HG03135 (cell line): ENCODE measurements at regions not wholly inside any gene's neighbourhood (a gene's known extent, or its start where the extent isn't known, plus 50 kb on each side); places are given as distances from the start of the nearest gene placed in this dataset.
"Not testable (repeated sequence)": the region's sequence is repeated elsewhere in the genome, so short reads cannot be mapped to it uniquely, and the experiment has no call there.

Experiments
- ATAC-seq: cut with Tn5 transposase; IDR thresholded peaks from one replicate; pipeline ENCODE4 v1.9.1; 2021; ENCODE audit warnings: mild to moderate bottlenecking, moderate library complexity; ENCODE audit not compliant: unreplicated experiment

- no peak for ATAC-seq
Measured at GRCh38 chr7:106563466-106564150, 97.3 kb downstream of the CCDC71L start.

GRCh38 chr7:106562711-106563366, 98.1 kb downstream of the CCDC71L start:
- ATAC-seq = no peak

- no peak for ATAC-seq
Measured at GRCh38 chr7:106561666-106562411, 99.1 kb downstream of the CCDC71L start.

- ATAC-seq = no peak
Measured at GRCh38 chr7:106561151-106561550, 99.8 kb downstream of the CCDC71L start.

- no peak for ATAC-seq
Measured at GRCh38 chr7:106560482-106560881, 100.5 kb downstream of the CCDC71L start.

- ATAC-seq = not testable (repeated sequence)
Measured at GRCh38 chr7:106556244-106556643, 104.7 kb downstream of the CCDC71L start.

- not testable (repeated sequence) for ATAC-seq
Measured at GRCh38 chr7:106554623-106555022, 106.3 kb downstream of the CCDC71L start.

GRCh38 chr7:106553446-106553836, 107.5 kb downstream of the CCDC71L start:
- ATAC-seq = no peak

GRCh38 chr7:106552645-106553445, 108.1 kb downstream of the CCDC71L start:
- peak; percentile 98 for ATAC-seq

GRCh38 chr7:106551936-106552335, 109.0 kb downstream of the CCDC71L start:
- no peak for ATAC-seq

GRCh38 chr7:106548491-106548890, 112.5 kb downstream of the CCDC71L start:
- no peak for ATAC-seq

- ATAC-seq = no peak
Measured at GRCh38 chr7:106545275-106545674, 115.7 kb downstream of the CCDC71L start.

GRCh38 chr7:106543221-106543757, 117.7 kb downstream of the CCDC71L start:
- no peak for ATAC-seq

GRCh38 chr7:106542550-106543220, 118.3 kb downstream of the CCDC71L start:
- peak; percentile 82 for ATAC-seq

GRCh38 chr7:106538638-106539037, 122.3 kb downstream of the CCDC71L start:
- no peak for ATAC-seq

GRCh38 chr7:106537119-106537518, 123.8 kb downstream of the CCDC71L start:
- ATAC-seq = no peak

- no peak for ATAC-seq
Measured at GRCh38 chr7:106536079-106536478, 124.9 kb downstream of the CCDC71L start.

GRCh38 chr7:106535234-106535932, 125.6 kb downstream of the CCDC71L start:
- no peak for ATAC-seq

- ATAC-seq = no peak
Measured at GRCh38 chr7:106534271-106534846, 126.6 kb downstream of the CCDC71L start.
